Hepatocyte (in vitro differentiated cells): ENCODE measurements at regions not wholly inside any gene's neighbourhood (a gene's known extent, or its start where the extent isn't known, plus 50 kb on each side); places are given as distances from the start of the nearest gene placed in this dataset.

Experiments used
- DNase-seq: peaks from one replicate; pipeline ENCODE4 v3.0.0-alpha.2; 2016; ENCODE audit warnings: low spot score
- H2AFZ ChIP-seq: fragments of 200-600 bp; sonication (generic); 2 replicates; pipeline ENCODE4 v1.6.0; 2016; ENCODE audit warnings: antibody characterized with exemption, mild to moderate bottlenecking
- H3K27ac ChIP-seq: fragments of 200-600 bp; sonication (generic); 2 replicates; pipeline ENCODE4 v1.5.1; 2016; ENCODE audit warnings: mild to moderate bottlenecking
- H3K27me3 ChIP-seq: fragments of 200-600 bp; sonication (generic); 2 replicates; pipeline ENCODE4 v1.6.1; 2016
- H3K36me3 ChIP-seq: fragments of 200-600 bp; sonication (generic); replicated peaks from 2 replicates; pipeline ENCODE4 v1.5.1; 2016; ENCODE audit warnings: low read depth; ENCODE audit not compliant: insufficient read depth
- H3K4me1 ChIP-seq: fragments of 200-600 bp; sonication (generic); 2 replicates; pipeline ENCODE4 v1.5.1; 2016; ENCODE audit warnings: mild to moderate bottlenecking, moderate library complexity; ENCODE audit not compliant: insufficient read depth
- H3K4me2 ChIP-seq: fragments of 200-600 bp; sonication (generic); 2 replicates; pipeline ENCODE4 v1.6.0; 2016
- H3K4me3 ChIP-seq: fragments of 200-600 bp; sonication (generic); 2 replicates; pipeline ENCODE4 v1.5.1; 2016; ENCODE audit warnings: mild to moderate bottlenecking
- H3K79me2 ChIP-seq: fragments of 200-600 bp; sonication (generic); 2 replicates; pipeline ENCODE4 v1.6.0; 2017; ENCODE audit warnings: mild to moderate bottlenecking
- H3K9me2 ChIP-seq: fragments of 200-600 bp; sonication (generic); replicated peaks from 2 replicates; pipeline ENCODE4 v1.6.0; 2017; ENCODE audit warnings: mild to moderate bottlenecking; ENCODE audit not compliant: insufficient read depth
- H3K9me3 ChIP-seq: fragments of 200-600 bp; sonication (generic); 2 replicates; pipeline ENCODE4 v1.5.1; 2016; ENCODE audit warnings: low read depth, mild to moderate bottlenecking
- H4K20me1 ChIP-seq: fragments of 200-600 bp; sonication (generic); 2 replicates; pipeline ENCODE4 v1.6.0; 2016; ENCODE audit warnings: mild to moderate bottlenecking; ENCODE audit not compliant: insufficient read depth, poor library complexity, severe bottlenecking
- EZH2 ChIP-seq: fragments of 200-600 bp; sonication (generic); IDR thresholded peaks from 2 replicates; pipeline ENCODE4 v1.6.1; 2016; ENCODE audit warnings: antibody characterized with exemption, mild to moderate bottlenecking, borderline replicate concordance
- EZH2phosphoT487 ChIP-seq: fragments of 200-600 bp; sonication (generic); IDR thresholded peaks from one replicate; pipeline ENCODE4 v1.6.1; 2018; ENCODE audit warnings: antibody characterized with exemption, mild to moderate bottlenecking, low read depth, moderate library complexity; ENCODE audit not compliant: unreplicated experiment, severe bottlenecking
- WGBS: methylation state at CpG from one replicate; pipeline ENCODE4 v1.1.6; 2016; ENCODE audit warnings: low lambda C conversion rate; ENCODE audit errors: missing lambda C conversion rate; 5-methylcytosine and 5-hydroxymethylcytosine counted together
- TF ChIP-seq, protein P1 (sequence below): fragments of 200-600 bp; sonication (generic); IDR thresholded peaks from 2 replicates; pipeline ENCODE4 v1.5.1; 2016; ENCODE audit warnings: antibody characterized with exemption, mild to moderate bottlenecking; ENCODE audit not compliant: poor library complexity

DNA sequence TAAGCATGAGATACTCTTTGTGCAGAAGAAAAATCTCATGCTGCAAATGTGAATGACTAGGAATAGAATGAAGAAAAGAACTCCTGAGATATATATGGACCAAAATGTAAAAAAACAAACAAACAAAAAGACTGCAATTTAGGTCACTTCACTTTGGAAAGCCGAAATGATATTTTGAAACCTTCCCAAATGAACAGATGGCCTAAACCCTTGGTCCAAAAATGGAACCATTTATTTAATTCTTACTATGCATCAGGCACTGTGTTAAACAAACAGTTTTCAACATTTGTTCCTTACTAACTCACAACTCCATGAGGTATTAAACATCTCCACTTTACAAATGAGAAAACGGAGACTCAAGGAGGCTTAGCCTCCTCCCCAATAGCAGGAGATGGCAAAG is 107.5 kb downstream of the VIP start:
- Histone ChIP-seq H4K20me1 (no peaks in the 10 kb centered on the region), H3K36me3 (no peaks in the 10 kb centered on the region), H3K27ac (no peak overlapping the region), H3K79me2 (no peaks in the 10 kb centered on the region), H3K4me1 (no peaks in the 10 kb centered on the region), H3K9me3 (no peaks in the 10 kb centered on the region), H2AFZ (no peak overlapping the region), H3K4me2 (no peak overlapping the region), H3K4me3 (no peak overlapping the region), H3K9me2 (no peaks in the 10 kb centered on the region), H3K27me3 (no peaks in the 10 kb centered on the region)
- no peak for DNase-seq
- WGBS = 77% methylated on average over 2 of the region's 2 CpGs
- TF ChIP-seq EZH2 = no peak
- no peak for TF ChIP-seq EZH2phosphoT487
- TF ChIP-seq, protein P1, sequence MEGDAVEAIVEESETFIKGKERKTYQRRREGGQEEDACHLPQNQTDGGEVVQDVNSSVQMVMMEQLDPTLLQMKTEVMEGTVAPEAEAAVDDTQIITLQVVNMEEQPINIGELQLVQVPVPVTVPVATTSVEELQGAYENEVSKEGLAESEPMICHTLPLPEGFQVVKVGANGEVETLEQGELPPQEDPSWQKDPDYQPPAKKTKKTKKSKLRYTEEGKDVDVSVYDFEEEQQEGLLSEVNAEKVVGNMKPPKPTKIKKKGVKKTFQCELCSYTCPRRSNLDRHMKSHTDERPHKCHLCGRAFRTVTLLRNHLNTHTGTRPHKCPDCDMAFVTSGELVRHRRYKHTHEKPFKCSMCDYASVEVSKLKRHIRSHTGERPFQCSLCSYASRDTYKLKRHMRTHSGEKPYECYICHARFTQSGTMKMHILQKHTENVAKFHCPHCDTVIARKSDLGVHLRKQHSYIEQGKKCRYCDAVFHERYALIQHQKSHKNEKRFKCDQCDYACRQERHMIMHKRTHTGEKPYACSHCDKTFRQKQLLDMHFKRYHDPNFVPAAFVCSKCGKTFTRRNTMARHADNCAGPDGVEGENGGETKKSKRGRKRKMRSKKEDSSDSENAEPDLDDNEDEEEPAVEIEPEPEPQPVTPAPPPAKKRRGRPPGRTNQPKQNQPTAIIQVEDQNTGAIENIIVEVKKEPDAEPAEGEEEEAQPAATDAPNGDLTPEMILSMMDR = no peak

DNA sequence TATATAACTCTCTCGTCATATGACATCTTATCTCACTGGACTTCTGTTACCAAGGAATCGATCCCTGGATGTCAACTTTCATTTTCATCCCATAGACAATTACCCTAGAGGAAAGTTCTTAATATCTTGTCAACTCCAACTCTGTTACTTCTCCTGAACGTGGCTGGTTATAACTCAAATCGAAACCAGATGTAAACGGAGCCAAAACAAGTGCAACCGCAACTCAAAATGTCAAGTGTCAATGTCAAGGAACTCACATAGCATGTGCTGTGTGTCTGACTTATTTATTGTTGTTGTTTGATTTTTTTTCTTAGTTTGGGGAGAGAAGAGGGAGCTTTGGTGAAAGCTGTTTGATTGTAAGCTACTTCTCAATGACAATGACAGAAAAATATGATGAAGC is 108.6 kb downstream of the VIP start:
- H3K9me3 ChIP-seq = no peaks in the 10 kb centered on the region
- DNase-seq = no peak
- H3K4me1 ChIP-seq = no peaks in the 10 kb centered on the region
- no peaks in the 10 kb centered on the region for H3K79me2 ChIP-seq
- H3K9me2 ChIP-seq = no peaks in the 10 kb centered on the region
- H3K4me3 ChIP-seq = no peak overlapping the region
- TF ChIP-seq EZH2phosphoT487 = no peak
- TF ChIP-seq EZH2 = no peak
- TF ChIP-seq, protein P1 = no peak
- H3K36me3 ChIP-seq = no peaks in the 10 kb centered on the region
- H4K20me1 ChIP-seq = no peaks in the 10 kb centered on the region
- H3K27ac ChIP-seq = no peak overlapping the region
- H3K4me2 ChIP-seq = no peak overlapping the region
- H2AFZ ChIP-seq = no peak overlapping the region
- 72% methylated on average over 6 of the region's 6 CpGs for WGBS
- no peaks in the 10 kb centered on the region for H3K27me3 ChIP-seq

DNA sequence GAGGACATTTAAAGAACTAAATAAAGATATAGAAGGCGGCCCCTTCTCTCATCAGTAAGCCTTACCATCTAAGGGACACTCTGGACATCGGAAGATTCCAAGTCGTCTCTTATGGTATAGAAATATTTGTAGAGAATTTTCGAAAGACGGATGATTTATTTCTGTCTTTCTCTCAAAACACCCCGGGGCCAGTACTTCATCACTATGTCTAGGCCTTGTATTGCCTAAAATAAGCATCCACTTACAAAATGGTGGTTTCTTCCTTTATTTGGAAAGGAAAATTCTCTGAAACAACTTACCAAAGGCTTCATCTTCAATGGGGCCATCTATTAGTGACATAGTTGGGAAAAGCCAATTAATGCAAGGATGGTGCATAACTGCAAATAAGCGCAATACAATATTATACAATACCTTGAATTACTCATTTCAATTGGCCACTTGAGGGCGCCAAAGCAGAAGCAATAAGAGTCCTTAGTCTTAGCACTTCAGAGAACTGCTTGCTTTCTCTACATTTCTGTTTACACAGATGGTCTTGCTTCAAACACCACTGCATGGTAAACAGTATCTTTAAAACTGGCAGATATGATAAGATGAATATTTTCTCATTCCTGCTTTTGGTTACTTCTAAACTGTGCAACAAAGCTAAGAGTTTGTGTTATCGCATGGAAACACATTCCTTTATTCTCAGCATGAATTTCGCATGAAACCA is 113.2 kb downstream of the VIP start:
- H2AFZ ChIP-seq = no peak overlapping the region
- WGBS = 63% methylated on average over 10 of the region's 10 CpGs
- TF ChIP-seq, protein P1 = peak; percentile 83
- TF ChIP-seq EZH2 = no peak
- no peaks in the 10 kb centered on the region for H3K9me3 ChIP-seq
- H3K79me2 ChIP-seq = no peaks in the 10 kb centered on the region
- no peaks in the 10 kb centered on the region for H3K36me3 ChIP-seq
- H3K27ac ChIP-seq = no peak overlapping the region
- no peak overlapping the region for H3K4me3 ChIP-seq
- H3K9me2 ChIP-seq = no peaks in the 10 kb centered on the region
- no peaks in the 10 kb centered on the region for H3K4me1 ChIP-seq
- H4K20me1 ChIP-seq = no peaks in the 10 kb centered on the region
- no peak overlapping the region for H3K4me2 ChIP-seq
- no peaks in the 10 kb centered on the region for H3K27me3 ChIP-seq
- DNase-seq = peak; percentile 83
